HG02943 (cell line): ENCODE measurements at regions not wholly inside any gene's neighbourhood (a gene's known extent, or its start where the extent isn't known, plus 50 kb on each side); places are given as distances from the start of the nearest gene placed in this dataset.

Source experiments
- ATAC-seq: cut with Tn5 transposase; IDR thresholded peaks from one replicate; pipeline ENCODE4 v1.9.1; 2021; ENCODE audit warnings: mild to moderate bottlenecking, low read depth, moderate library complexity; ENCODE audit not compliant: unreplicated experiment

GRCh38 chr4:24071612-24072372 is 181.9 kb upstream of the PPARGC1A start:
- ATAC-seq, result no peak

- ATAC-seq, result no peak
Measured at GRCh38 chr4:24070117-24070516, 180.3 kb upstream of the PPARGC1A start.

- ATAC-seq, result no peak
Measured at GRCh38 chr4:24067367-24068193, 177.7 kb upstream of the PPARGC1A start.

- ATAC-seq, result no peak
Measured at GRCh38 chr4:24065974-24066373, 176.1 kb upstream of the PPARGC1A start.

- ATAC-seq, result no peak
Measured at GRCh38 chr4:24063731-24064130, 173.9 kb upstream of the PPARGC1A start.

GRCh38 chr4:24060932-24061331 is 171.1 kb upstream of the PPARGC1A start:
- ATAC-seq, result no peak

- ATAC-seq, result no peak
Measured at GRCh38 chr4:24059839-24060238, 170.0 kb upstream of the PPARGC1A start.

GRCh38 chr4:24057915-24058559 is 168.2 kb upstream of the PPARGC1A start:
- no peak for ATAC-seq

GRCh38 chr4:24056289-24056688 is 166.4 kb upstream of the PPARGC1A start:
- no peak for ATAC-seq

GRCh38 chr4:24055623-24056022 is 165.8 kb upstream of the PPARGC1A start:
- ATAC-seq, result no peak

GRCh38 chr4:24054910-24055309 is 165.1 kb upstream of the PPARGC1A start:
- no peak for ATAC-seq

- no peak for ATAC-seq
Measured at GRCh38 chr4:24053934-24054333, 164.1 kb upstream of the PPARGC1A start.

- no peak for ATAC-seq
Measured at GRCh38 chr4:24044610-24045589, 155.1 kb upstream of the PPARGC1A start.

GRCh38 chr4:24042094-24042493 is 152.2 kb upstream of the PPARGC1A start:
- ATAC-seq, result no peak

GRCh38 chr4:24040811-24041210 is 151.0 kb upstream of the PPARGC1A start:
- no peak for ATAC-seq

- no peak for ATAC-seq
Measured at GRCh38 chr4:24033626-24034025, 143.8 kb upstream of the PPARGC1A start.

GRCh38 chr4:24032371-24032989 is 142.6 kb upstream of the PPARGC1A start:
- ATAC-seq, result no peak

- no peak for ATAC-seq
Measured at GRCh38 chr4:24026596-24026995, 136.7 kb upstream of the PPARGC1A start.

GRCh38 chr4:24024605-24025004 is 134.8 kb upstream of the PPARGC1A start:
- no peak for ATAC-seq

GRCh38 chr4:24024157-24024556 is 134.3 kb upstream of the PPARGC1A start:
- no peak for ATAC-seq
